ENCODE measurements at regions not wholly inside any gene's neighbourhood (a gene's known extent, or its start where the extent isn't known, plus 50 kb on each side); places are given as distances from the start of the nearest gene placed in this dataset.

- TF ChIP-seq REST (IDR thresholded peaks at IDR 0.05; ENCODE audit: low read depth) (no peak), EP300 (IDR thresholded peaks at IDR 0.05; ENCODE audit: borderline replicate concordance) (no peak), TEAD4 (IDR thresholded peaks at IDR 0.05) (no peak), TAF1 (IDR thresholded peaks at IDR 0.05; ENCODE audit: low read depth) (no peak), USF1 (IDR thresholded peaks at IDR 0.05) (no peak), NFIC (IDR thresholded peaks at IDR 0.05) (no peak), ZBTB7A (IDR thresholded peaks at IDR 0.05; ENCODE audit: low read depth) (no peak), MAX (IDR thresholded peaks at IDR 0.05) (no peak), YY1 (IDR thresholded peaks at IDR 0.05; ENCODE audit: low read depth) (no peak)
Measured at GRCh38 chr16:86020971-86021370, 122.0 kb downstream of the IRF8 start.

Data from Ishikawa (cell line).